Large intestine (tissue), 3 donors: ENCODE measurements at regions not wholly inside any gene's neighbourhood (a gene's known extent, or its start where the extent isn't known, plus 50 kb on each side); places are given as distances from the start of the nearest gene placed in this dataset.
"Not testable (repeated sequence)": the region's sequence is repeated elsewhere in the genome, so short reads cannot be mapped to it uniquely, and the experiment has no call there.

Experiments
- DNase-seq, 2 donors: peaks; one replicate each; pipeline versions ENCODE4 v3.0.0 to v3.0.0-alpha.2; 2013
- H3K27ac ChIP-seq: one replicate; pipeline ENCODE4 v1.5.1; 2013; ENCODE audit warnings: low read length
- H3K27me3 ChIP-seq: 2 replicates; pipeline ENCODE4 v1.6.1; 2013; ENCODE audit warnings: low read length; ENCODE audit not compliant: control insufficient read depth, insufficient read depth
- H3K36me3 ChIP-seq: 2 replicates; pipeline ENCODE4 v1.6.1; 2013; ENCODE audit warnings: low read length; ENCODE audit not compliant: control insufficient read depth, insufficient read depth
- H3K4me1 ChIP-seq: one replicate; pipeline ENCODE4 v1.6.1; 2013; ENCODE audit warnings: low read length; ENCODE audit not compliant: control insufficient read depth, insufficient read depth
- H3K4me3 ChIP-seq: one replicate; pipeline ENCODE4 v1.5.1; 2013; ENCODE audit warnings: low read length
- H3K9me3 ChIP-seq: one replicate; pipeline ENCODE4 v1.6.1; 2013; ENCODE audit warnings: mild to moderate bottlenecking, low read depth, low read length, moderate library complexity; ENCODE audit not compliant: control insufficient read depth
- WGBS: methylation state at CpG from one replicate; pipeline ENCODE4 v1.1.5; 2013; ENCODE audit warnings: low lambda C conversion rate; ENCODE audit not compliant: insufficient coverage; 5-methylcytosine and 5-hydroxymethylcytosine counted together

- Histone ChIP-seq H3K36me3 (no peaks in the 10 kb centered on the region), H3K4me1 (no peaks in the 10 kb centered on the region), H3K9me3 (no peaks in the 10 kb centered on the region), H3K27me3 (no peaks in the 10 kb centered on the region), H3K27ac (no peak overlapping the region), H3K4me3 (no peak overlapping the region)
- no peak for DNase-seq
- no CpG with 5 or more reads among the region's 4 CpGs for WGBS
Observed at GRCh38 chr2:3899536-3900155, 196.3 kb downstream of the DCDC2C start.

- H3K27me3 ChIP-seq, result no peaks in the 10 kb centered on the region
- H3K27ac ChIP-seq, result no peak overlapping the region
- no peaks in the 10 kb centered on the region for H3K36me3 ChIP-seq
- H3K9me3 ChIP-seq, result no peaks in the 10 kb centered on the region
- no peak for DNase-seq
- WGBS, result no CpG with 5 or more reads among the region's 8 CpGs
- H3K4me3 ChIP-seq, result no peak overlapping the region
- no peaks in the 10 kb centered on the region for H3K4me1 ChIP-seq
Observed at GRCh38 chr2:3902131-3902530, 198.8 kb downstream of the DCDC2C start.

DNA sequence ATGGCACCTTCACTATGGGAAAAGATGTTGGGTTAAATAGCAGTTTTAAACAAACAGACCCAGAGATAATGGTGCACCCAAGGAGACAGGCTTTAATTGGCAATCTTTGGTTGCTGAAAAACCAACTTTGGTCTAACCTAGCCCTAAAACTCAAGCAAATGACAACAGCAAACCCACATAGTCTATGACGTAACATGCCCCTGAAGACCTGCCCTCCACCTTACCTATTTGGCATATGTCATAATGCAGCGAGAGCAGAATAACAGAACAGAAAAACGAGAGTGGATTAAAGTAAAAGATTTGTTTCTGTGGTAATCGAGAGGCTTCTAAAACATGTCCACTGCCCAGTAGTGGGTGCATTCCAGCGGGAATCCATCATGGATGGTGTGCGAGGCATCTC lies 200.7 kb downstream of the DCDC2C start:
- H3K9me3 ChIP-seq, result no peaks in the 10 kb centered on the region
- 89% methylated on average over 5 of the region's 6 CpGs for WGBS
- no peaks in the 10 kb centered on the region for H3K27me3 ChIP-seq

DNA sequence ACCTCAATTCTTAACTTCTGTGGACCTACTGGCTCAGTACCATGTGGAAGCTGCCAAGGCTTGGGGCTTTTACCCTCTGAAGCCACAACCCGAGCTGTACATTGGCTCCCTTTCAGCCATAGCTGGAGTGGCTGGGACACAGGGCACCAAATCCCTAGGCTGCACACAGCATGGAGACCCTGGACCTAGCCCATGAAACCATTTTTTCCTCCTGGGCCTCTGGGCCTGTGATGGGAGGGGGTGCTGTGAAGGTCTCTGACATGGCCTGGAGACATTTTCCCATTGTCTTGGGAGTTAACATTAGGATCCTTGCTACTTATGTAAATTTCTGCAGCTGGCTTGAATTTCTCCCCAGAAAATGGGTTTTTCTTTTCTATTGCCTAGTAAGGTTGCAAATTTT lies 205.1 kb downstream of the DCDC2C start:
- not testable (repeated sequence) for H3K36me3 ChIP-seq, H3K27ac ChIP-seq, H3K9me3 ChIP-seq, H3K4me3 ChIP-seq, H3K27me3 ChIP-seq, H3K4me1 ChIP-seq, DNase-seq
- WGBS, result no CpG with 5 or more reads among the region's 1 CpG

More for the DNA sequence above, 200.7 kb downstream of the DCDC2C start:
- no peak overlapping the region for H3K27ac ChIP-seq
- H3K4me3 ChIP-seq, result no peak overlapping the region
- H3K4me1 ChIP-seq, result no peaks in the 10 kb centered on the region
- no peaks in the 10 kb centered on the region for H3K36me3 ChIP-seq
- no peak for DNase-seq

DNA sequence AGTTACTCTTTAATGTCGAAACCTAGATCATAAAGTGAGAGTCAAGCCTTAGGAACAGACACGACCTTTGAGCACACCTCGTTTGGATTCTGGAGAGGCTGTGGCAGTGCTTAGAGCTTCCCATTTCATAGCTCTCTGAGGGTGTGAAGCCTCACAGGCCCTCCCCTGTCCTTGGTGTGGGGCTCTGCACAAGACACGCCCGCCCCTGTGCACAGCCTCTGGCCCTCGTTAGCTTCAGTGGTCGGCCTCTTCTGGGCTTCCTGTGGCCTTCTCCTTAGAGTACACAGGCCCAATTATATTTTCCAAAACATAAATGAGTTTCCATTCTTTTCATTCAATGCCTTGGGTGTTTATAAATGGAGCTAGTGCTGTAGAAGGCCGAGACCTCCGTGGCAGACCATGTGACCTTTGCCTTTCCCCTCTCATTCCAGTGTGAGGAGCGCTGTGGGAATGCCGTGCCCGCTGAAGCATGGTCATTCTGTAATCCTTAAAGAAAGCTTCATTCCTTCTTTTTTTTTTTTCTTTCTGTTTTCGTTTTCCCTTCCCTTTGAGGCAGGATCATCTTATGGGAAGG lies 208.6 kb downstream of the DCDC2C start:
- no peaks in the 10 kb centered on the region for H3K36me3 ChIP-seq
- H3K27me3 ChIP-seq, result no peaks in the 10 kb centered on the region
- DNase-seq, result no peak
- 60% methylated on average over 1 of the region's 13 CpGs for WGBS
- no peak overlapping the region for H3K4me3 ChIP-seq
- no peaks in the 10 kb centered on the region for H3K9me3 ChIP-seq
- no peak overlapping the region for H3K27ac ChIP-seq
- H3K4me1 ChIP-seq, result no peaks in the 10 kb centered on the region

- WGBS, result 100% methylated on average over 2 of the region's 12 CpGs
- no peaks in the 10 kb centered on the region for H3K36me3 ChIP-seq
- H3K27ac ChIP-seq, result no peak overlapping the region
- no peak for DNase-seq
- H3K4me1 ChIP-seq, result no peaks in the 10 kb centered on the region
- H3K9me3 ChIP-seq, result no peaks in the 10 kb centered on the region
- no peak overlapping the region for H3K4me3 ChIP-seq
- no peaks in the 10 kb centered on the region for H3K27me3 ChIP-seq
Observed at GRCh38 chr2:3913166-3913565, 209.8 kb downstream of the DCDC2C start.

DNA sequence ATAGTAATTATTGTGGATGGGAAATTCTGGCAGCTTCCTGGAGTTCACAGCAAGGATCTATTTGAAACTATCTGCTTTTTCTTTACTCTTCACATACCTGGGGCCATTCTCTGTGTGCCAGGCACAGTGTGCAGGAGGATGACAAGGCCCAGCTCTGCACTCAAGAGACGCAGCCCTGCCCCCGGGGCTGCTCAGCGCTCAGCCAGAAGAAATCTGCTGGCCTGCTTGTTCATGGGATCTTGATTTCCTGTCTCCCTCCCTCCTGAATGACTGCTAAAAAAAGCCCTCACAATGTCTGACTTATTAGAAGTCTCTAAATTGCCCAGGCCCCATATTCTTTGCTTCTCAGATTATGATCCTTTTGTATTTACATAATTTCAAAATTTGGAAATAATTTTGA lies 210.9 kb downstream of the DCDC2C start:
- Histone ChIP-seq H3K27me3 (no peaks in the 10 kb centered on the region), H3K4me1 (no peaks in the 10 kb centered on the region), H3K27ac (no peak overlapping the region), H3K36me3 (no peaks in the 10 kb centered on the region), H3K9me3 (no peaks in the 10 kb centered on the region), H3K4me3 (no peak overlapping the region)
- WGBS, result no CpG with 5 or more reads among the region's 3 CpGs
- no peak for DNase-seq

GRCh38 chr2:3927031-3927430 lies 223.7 kb downstream of the DCDC2C start:
- Histone ChIP-seq H3K4me1 (no peaks in the 10 kb centered on the region), H3K36me3 (no peaks in the 10 kb centered on the region), H3K4me3 (no peak overlapping the region), H3K9me3 (no peaks in the 10 kb centered on the region), H3K27ac (no peak overlapping the region), H3K27me3 (no peaks in the 10 kb centered on the region)
- DNase-seq, result no peak
- WGBS, result no CpG with 5 or more reads among the region's 5 CpGs

GRCh38 chr2:3929374-3929773 lies 226.0 kb downstream of the DCDC2C start:
- Histone ChIP-seq H3K36me3 (no peaks in the 10 kb centered on the region), H3K27me3 (no peaks in the 10 kb centered on the region), H3K9me3 (no peaks in the 10 kb centered on the region), H3K4me3 (no peak overlapping the region), H3K4me1 (no peaks in the 10 kb centered on the region), H3K27ac (no peak overlapping the region)
- WGBS, result 61% methylated on average over 2 of the region's 3 CpGs
- DNase-seq, result no peak

DNA sequence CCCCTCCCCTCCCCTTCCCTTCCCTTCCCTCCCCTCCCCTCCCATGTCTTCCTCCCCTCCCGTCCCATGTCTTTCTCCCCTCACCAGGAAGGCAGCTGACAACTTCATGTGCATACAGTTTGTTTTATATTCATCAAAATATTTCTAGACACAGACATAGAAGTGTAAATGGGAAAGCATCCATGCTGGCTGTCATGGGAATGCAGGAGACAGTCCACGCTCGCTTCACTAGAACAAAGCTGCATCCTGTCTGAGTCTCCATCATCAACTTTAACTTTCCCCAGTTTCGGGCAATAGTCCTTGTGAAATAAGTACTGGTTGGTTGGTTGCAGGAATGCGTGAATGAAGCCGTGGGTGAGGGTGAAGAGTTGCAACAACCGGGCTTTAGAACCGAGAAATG lies 226.9 kb downstream of the DCDC2C start:
- Histone ChIP-seq H3K4me1 (no peaks in the 10 kb centered on the region), H3K9me3 (no peaks in the 10 kb centered on the region), H3K36me3 (no peaks in the 10 kb centered on the region), H3K27ac (no peak overlapping the region), H3K4me3 (no peak overlapping the region), H3K27me3 (no peaks in the 10 kb centered on the region)
- no CpG with 5 or more reads among the region's 8 CpGs for WGBS
- no peak for DNase-seq

- Histone ChIP-seq H3K4me1 (no peaks in the 10 kb centered on the region), H3K27me3 (no peaks in the 10 kb centered on the region), H3K27ac (no peak overlapping the region), H3K4me3 (no peak overlapping the region), H3K9me3 (peaks cover 6% of the 10 kb centered on the region), H3K36me3 (no peaks in the 10 kb centered on the region)
- DNase-seq, result no peak
- WGBS, result no CpG with 5 or more reads among the region's 7 CpGs
Observed at GRCh38 chr2:3940661-3941060, 237.3 kb downstream of the DCDC2C start.
